GM18498 (cell line): ENCODE measurements at regions not wholly inside any gene's neighbourhood (a gene's known extent, or its start where the extent isn't known, plus 50 kb on each side); places are given as distances from the start of the nearest gene placed in this dataset.

Experiments
- ATAC-seq: cut with Tn5 transposase; IDR thresholded peaks from one replicate; pipeline ENCODE4 v1.9.1; 2021; ENCODE audit warnings: mild to moderate bottlenecking, moderate library complexity; ENCODE audit not compliant: unreplicated experiment

DNA sequence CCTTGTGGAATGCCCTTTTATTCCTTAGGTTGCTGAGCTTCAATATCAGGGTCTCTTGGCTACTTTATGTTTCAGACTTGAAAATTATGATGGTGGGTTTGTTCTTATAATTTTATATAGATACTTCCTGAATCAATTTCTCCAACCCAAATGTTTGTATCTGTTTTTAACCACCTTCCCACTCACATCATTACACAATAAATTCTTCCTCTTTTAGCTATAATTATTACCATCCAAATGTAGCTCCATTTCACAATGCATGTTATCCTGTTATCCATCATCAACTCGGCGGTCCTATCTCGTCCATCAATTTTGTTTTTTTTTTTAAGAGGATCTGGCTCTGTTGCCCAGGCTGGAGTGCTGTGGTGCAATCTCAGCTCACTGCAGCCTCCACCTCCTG lies 357.6 kb upstream of the ZP4 start:
- no peak for ATAC-seq

DNA sequence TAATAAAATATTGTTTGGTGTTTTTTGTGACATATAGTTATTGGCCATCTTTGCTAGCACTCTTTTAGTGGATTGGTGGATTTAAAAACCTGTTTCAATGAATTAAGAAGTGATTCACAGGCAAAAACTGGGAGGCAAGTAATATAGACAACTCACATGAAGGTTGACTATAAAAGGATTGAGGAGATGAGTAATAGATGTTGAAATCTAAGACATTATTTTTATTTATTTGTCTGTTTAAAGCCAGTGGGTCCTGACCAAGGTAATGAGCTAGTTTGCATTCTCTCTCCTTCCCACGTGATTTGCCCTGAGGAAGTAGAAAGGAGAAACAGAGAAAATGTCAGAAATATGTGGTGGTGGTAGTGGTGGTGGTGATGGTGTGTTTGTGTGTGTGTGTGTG lies 351.5 kb upstream of the ZP4 start:
- ATAC-seq: no peak

DNA sequence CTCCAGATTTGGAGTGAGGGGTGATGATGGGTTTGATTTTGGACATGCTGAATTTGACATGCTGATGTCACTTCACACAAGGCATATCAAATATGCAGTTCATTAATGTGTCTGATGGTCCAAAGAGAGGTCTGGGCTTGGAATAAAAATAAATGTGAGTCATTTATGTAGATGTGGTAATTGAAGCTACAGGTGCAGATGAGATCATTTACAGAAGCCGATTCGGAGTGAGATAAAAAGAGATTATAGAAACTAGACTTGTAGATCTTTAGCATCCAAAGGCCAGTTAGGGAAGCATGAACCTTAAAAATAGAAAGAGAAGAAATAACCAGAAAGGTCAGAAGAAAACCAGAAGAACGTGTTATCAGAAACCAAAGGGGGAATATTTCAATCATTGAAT lies 350.9 kb upstream of the ZP4 start:
- ATAC-seq: no peak

DNA sequence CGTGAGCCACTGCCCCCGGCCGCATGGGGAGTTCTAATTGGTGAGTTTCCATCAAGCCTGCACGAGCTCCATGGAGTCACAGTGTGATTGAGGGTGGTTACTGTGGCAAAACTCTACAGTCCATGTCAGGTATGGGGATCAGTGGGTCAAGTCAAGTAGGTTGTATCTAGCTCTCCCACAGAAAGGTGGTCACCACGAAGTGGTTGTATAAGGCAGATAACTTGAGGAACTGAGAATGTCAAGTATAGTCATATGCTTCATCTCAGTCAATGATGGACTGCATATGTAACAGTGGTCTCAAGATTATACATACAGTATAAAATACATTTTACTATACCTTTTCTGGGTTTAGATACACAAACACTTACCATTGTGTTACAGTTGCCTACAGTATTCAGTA lies 348.6 kb upstream of the ZP4 start:
- no peak for ATAC-seq

DNA sequence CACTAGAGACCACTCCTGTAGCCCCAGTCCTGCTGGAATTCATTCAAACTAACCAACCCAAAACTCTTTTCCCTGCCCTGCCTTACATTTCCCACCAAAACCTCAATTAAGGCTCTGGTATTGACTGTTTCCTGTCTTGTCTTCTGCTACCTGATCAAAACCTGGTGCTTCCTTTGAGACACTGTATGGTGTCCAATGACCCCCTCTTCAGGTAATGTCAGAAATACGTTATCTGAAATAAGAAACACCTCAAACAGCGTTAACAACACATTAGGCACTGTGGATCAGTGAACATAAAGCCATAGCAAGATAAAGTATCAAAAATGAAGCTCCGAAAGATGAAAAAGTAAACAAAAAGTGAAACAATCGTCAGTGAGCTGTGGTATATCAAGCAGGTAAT lies 343.2 kb upstream of the ZP4 start:
- no peak for ATAC-seq

DNA sequence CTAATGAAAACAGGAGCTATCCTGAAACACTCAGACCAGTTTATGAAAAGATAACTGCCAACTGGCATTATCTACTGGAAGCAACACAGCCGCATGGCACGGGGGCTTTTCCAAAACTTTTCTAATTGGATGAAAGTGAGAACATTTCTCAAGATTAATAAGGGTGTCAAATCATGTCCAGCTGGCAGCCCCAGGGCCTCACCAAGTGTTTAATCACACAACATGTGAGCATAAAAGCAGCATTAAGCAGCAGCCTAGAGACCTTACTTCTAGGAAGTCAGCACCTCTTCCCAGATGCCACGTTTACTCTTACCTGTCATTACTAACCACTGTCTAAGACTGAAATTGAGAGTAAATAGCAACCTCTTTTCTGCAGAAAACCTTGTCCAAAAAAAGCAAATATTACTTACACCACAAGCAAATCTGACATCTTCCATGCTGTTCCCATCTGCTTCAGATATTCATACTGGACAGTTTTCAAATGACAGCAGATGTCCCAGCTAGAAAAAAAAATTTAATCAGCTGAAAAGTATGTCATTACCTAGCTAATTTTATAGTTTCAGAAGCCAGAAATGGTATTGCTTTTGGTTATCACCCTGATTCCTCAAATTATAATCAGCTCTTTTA lies 341.5 kb upstream of the ZP4 start:
- ATAC-seq: no peak

DNA sequence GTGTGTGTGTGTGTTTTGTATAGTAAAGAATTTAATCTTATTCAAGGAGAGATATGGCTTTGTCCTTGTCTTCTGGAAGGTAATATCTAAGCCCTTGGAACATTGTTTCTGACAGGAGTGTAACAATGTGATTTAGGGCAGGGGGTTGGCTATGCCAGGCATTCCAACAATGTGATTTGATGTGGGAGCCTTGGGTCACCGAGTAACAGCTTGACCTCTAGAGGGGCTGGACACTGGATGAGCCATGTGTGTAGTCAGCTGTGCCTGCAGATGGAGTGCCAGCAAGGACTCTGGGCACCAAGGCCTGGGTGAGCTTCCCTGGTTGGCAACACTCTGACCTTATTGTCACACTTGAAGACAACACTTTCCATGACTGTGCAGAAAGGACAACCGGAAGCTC lies 336.1 kb upstream of the ZP4 start:
- ATAC-seq: no peak

DNA sequence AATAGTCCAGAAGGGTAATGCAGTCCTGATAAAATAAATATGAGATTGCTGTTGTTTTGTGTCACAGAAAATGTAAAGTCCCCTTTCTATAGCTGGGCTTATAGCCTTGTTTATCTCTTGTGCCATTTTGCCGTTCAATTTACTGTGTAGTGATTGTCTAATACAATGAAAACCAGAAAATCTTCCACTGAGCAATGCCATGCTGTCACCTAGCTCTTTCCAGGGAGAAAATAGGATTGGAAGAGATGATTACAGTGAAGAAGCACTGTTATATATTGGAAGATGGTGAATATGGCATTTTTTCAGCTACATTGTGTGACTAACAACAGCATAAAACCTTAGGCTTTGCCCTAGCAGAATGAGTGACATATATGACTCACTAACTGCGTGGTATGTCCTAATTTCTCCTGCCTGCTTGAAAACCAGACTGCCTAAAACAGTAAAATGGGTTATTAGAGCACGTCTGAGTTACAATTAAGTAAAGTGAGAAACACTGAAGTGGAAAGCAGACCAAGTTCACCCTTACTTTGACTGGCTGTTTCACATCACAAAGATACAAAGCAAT lies 332.4 kb upstream of the ZP4 start:
- ATAC-seq: no peak

DNA sequence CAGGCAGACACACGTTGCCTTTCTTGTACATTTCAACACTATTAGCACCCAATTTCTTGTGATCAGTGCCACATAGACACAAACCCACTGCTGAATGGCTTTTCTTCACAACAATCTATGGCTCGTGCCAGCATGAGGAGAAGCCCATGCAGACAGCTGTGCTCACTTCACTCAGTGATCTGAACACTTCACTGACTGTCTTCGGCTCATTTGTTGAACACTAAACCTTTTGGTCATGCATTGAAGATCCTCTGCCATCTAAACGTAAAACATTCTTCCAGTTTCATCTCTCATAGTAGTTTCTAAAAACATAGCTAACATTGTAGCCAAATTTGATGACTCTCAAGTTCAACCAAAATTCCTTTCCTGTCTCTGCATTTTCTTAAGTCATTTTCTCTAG lies 331.0 kb upstream of the ZP4 start:
- ATAC-seq: no peak

DNA sequence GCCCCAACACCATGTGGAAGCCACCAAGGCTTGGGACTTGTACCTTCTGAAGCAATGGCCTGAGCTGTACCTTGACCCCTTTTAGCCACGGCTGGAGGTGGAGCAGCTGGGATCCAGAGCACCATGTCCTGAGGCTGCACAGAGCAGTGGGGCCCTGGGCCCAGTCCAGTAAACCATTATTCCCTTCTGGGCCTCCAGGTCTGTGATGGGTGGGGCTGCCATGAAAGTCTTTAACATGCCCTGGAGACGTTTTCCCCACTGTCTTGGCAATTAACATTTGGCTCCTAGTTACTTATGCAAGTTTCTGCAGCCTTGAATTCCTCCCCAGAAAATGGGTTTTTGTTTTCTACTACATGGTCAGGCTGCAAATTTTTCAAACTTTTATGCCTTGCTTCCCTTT lies 323.7 kb upstream of the ZP4 start:
- no peak for ATAC-seq

DNA sequence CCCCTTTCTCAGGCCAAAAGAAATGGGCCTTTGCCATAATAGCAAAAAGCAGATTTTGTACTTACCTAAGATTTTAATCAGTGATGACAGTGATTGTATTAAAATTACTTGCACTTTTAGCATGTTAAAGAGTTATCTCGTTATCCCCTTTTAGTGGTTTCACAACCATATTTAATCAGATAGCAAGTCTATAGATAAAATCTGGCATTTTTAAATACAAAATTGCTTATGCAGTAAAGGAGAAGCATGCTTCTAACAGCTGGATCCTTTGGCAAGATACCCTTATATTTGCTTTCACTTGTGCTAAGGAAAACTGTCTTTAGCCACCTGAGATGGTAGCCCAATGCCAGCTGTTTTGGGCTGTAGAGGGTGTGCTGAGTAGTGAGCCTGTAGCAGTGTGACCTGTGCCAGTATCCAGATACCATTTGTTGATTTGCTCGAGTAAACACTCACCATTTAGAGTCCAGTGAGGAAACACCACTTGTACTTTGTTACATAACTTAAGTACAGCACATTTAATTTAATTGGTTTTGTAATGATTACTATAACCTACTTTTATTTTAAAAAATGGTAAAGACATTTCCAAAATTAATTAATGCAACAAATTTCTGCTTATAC lies 314.4 kb upstream of the ZP4 start:
- ATAC-seq: no peak

DNA sequence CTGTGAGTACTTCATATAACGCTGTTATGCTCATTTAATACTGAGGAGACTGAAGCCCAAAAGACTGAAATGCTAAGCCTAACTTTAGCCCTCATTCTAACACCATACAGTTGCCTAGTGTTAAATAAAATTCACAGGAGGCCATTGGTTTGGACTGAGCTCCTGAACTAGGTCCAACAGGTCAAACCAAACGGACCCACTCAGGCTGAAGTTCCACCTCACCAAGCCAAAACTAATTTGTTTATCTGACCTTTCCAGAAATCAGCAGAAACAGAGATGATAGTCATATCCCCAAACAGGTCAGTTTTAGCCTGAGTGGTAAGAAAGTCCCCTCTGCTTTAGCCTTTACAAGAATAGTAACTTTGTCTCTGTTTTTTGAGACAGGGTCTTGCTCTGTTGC lies 311.3 kb upstream of the ZP4 start:
- no peak for ATAC-seq

DNA sequence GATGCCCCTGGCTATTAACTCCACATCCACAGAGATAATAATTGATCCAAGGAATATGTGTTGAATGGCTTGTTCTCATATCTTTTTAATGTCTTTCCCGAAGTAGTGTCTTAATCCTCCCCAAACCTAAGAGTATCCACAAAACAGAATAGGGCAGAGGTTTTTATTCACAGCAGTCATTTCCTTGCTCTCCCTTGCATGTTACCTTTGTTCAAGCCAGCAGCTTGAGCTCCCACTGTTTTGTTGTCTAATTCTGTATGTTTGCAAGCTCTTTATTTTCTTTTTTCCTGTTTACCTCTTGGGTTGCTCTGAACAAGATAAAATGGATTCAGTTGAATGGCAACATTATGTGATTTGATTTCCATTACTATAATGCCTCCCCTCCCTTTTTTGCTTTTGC lies 308.6 kb upstream of the ZP4 start:
- no peak for ATAC-seq

DNA sequence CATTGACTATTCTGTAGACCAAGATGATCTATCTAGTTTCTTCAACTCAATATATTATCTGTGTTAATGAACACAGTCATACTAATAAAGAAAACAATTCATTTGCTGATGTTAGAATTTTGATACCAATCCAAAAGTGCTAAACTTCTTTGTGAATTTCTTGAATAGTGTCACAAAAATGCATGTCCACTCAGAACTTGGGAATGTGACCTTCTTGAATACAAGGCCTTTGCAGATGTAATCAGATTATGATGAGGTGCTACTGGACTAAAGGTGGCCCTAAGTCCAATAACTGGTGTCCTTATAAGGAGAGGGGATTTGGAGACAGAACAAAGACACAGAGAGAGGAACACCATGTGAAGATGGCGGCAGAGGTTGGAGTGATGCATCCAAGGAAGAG lies 305.8 kb upstream of the ZP4 start:
- ATAC-seq: no peak

DNA sequence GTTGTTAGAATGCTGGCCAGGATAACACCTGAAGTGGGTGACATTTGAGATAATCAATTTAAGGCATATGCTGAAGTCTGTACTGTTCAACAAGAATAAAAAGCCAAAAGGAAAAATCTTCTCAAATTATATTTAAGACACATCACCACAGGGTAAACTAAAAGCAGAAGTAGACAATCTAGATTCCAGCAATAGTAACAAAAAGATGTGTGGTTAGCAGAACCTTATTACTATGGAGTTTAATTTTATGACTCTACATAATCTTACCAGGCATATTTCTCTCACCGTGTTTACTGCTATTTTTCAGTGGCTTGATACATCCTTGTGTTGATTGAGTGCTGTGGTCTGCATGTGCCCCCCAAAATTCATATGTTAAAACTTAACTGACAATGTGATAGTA lies 300.4 kb upstream of the ZP4 start:
- no peak for ATAC-seq

DNA sequence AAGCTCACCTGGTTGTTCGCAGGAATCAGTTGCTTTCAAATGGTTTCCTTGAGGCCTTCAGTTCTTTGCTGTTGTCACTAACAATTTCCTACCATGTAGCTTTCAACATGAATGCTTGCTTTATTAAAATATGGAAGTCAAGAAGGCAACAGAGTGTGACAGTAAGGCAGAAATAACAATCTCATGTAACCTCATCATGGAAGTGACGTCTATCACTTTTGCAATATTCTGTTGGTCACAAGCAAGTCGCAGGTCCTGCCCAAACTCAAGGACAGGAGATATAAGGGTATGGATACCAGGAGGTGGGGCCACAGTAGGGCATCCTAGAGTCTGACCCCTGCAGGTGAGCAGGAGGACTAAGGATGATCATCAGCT lies 296.8 kb upstream of the ZP4 start:
- no peak for ATAC-seq

DNA sequence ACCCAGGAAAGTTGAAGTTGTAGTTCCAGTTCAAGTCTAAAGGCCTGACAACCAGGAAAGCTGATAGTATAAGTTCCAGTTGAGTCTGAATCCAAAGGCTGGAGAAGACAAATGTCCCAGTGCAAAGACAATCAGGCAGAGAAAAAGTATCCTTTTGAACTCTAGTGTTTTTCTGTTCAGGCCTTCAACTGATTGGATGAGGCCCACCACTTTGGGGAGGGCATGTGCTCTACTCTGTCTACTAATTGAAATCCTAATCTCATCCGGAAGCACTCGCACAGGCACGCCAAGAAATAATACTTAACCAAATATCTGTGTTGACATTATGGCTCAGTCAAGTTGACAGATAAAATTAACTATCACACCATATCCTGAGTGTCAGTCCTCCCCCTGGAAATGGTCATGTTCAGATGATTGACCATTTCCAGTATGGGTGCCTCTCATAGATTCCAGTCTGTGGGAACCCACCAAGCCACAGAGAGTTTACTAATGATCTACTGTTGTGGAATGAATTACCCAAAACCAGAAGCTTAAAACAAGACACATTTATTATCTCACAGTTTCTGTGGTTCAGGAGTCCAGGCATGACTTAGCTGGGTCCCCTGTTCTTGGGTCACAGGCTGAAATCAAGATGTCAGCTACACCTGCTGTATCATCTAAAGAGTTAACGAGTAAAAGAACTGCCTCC lies 296.3 kb upstream of the ZP4 start:
- ATAC-seq: no peak

DNA sequence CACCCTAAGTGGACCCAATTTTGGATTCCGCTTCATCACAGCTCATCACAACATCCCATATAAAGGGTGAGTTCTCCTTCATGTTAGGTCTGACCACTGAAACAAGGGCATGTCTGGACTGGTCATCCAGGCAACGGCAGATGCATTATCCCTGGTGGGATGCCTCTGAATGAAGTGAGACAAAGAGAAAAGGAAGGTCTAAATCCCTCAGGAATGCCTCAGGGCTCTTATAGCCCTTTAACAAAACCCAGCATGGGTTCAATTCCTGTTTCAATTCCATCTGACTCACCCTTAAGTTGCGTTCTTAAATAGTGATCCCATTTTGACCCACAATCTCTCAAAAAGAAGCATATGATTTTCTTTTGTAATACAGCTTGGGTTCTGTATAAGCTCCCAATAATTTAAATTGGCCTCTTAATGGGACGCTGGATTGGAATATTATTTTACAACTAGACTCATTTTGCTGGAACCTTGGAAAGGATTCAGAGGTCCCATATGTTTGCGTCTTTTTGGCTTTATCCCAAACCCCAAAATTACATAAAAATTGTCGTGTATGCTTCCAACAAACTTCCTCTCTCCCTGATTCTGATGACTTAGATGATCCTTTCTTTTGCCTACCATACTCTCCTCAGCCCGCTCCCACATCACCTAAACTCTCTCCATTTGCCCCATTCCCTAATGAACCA lies 287.4 kb upstream of the ZP4 start:
- ATAC-seq: no peak

DNA sequence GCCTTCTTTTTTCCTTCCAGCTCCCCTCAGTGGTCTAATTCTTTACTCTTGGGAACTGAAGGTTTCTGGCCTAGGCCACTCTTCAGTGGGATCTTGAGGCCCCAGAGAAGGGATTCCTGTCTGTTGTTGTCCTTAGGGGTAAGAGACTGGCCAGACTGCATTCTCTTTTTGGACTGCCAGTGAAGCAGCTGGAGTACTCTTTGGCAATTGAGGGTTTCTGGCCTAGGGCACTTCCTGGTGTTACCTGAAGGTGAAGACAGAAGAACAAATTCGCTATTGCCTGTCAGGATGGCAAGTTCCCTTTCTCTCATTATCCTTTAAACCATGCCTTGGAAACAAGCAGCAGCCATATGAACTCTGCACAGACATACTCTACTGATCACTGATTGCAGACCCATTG lies 286.6 kb upstream of the ZP4 start:
- no peak for ATAC-seq

DNA sequence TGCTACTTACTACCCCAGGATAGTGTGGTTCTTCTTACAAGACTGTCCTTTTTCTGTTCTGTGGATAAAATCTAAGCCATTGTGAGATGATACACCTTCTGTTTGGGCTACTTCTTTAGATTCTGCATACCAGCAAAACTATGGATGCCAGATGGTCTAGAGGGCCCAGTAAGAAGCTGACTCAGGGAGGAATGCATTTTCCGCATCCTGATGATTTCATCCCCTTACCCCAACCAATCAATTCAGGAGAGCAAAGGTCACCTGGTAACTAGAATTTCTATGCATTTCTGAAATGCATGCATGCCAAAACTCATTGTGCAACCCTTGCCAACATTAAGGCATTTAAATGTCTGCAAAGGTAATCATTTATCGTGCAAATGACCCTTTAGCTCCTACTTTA lies 285.7 kb upstream of the ZP4 start:
- ATAC-seq: no peak

DNA sequence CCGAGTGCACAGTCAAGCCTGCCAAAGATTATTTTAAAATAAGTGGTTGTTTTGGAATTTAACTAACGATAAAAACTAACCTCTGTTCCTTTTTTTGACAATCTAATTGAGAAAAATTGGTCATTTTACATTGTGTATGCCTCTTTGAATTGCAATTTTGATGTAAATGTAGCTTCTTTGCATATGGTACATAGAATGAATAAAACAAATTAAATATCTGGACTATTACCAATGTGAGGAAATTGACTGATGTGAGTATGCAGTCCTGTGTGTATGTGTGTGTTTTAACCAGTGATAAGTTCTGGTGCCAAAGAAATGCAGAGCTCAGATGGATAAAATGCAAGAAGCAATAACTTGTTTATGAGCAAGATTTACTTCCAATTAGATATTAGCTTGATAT lies 281.3 kb upstream of the ZP4 start:
- ATAC-seq: no peak

DNA sequence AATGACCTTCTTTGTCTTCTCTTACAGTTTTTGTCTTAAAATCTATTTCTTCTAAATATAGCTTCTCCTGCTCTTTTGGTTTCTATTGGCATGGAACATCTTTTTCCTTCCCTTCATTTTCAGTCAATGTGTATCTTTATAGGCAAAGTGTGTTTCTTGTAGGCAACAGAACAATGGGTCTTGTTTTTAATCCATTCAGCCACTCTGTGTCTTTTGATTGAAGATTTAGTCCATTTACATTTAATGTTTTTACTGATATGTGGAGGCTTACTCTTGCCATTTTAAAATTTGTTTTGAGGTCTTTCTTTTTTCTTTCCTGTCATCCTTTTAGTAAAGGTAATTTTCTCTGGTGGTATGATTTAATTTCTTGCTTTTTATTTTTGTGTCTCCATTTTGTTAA lies 271.2 kb upstream of the ZP4 start:
- no peak for ATAC-seq
